Spleen (tissue), 7 donors: ENCODE measurements at regions not wholly inside any gene's neighbourhood (a gene's known extent, or its start where the extent isn't known, plus 50 kb on each side); places are given as distances from the start of the nearest gene placed in this dataset.

Source experiments
- POLR2A ChIP-seq, 3 donors: fragments of 450-650 bp; IDR thresholded peaks; one replicate each; pipeline ENCODE4 v1.5.1; 2017; ENCODE audit warnings: antibody characterized with exemption in 3 of 3, mild to moderate bottlenecking in 1 of 3
- POLR2AphosphoS5 ChIP-seq, 3 donors: sonication (generic); formaldehyde crosslinking; IDR thresholded peaks; one replicate each; pipeline ENCODE4 v1.5.1; 2017; ENCODE audit warnings: antibody characterized with exemption in 3 of 3
- TF ChIP-seq, protein P1 (sequence below), 11 experiments: fragments of 200-600 bp in 7 of 11; fragments of 450-650 bp in 4 of 11; sonication (generic) in 4 of 11; IDR thresholded peaks in 8 of 11; conservative IDR thresholded peaks in 3 of 11; 1 replicate in 7 of 11; 2 replicates in 4 of 11; pipeline versions ENCODE4 v1.4.0 to v1.8.0; 2016 to 2021; ENCODE audit warnings: antibody characterized with exemption in 11 of 11, inconsistent platforms in 4 of 11, mild to moderate bottlenecking in 1 of 11
- donor health status: DM: no; HTN: no; CAD: no; lungs with moderate emphysema.
- donor health status: DM: no; HTN: no; CAD: no.
- donor health status: DM: no; HTN: no; CAD: no.

DNA sequence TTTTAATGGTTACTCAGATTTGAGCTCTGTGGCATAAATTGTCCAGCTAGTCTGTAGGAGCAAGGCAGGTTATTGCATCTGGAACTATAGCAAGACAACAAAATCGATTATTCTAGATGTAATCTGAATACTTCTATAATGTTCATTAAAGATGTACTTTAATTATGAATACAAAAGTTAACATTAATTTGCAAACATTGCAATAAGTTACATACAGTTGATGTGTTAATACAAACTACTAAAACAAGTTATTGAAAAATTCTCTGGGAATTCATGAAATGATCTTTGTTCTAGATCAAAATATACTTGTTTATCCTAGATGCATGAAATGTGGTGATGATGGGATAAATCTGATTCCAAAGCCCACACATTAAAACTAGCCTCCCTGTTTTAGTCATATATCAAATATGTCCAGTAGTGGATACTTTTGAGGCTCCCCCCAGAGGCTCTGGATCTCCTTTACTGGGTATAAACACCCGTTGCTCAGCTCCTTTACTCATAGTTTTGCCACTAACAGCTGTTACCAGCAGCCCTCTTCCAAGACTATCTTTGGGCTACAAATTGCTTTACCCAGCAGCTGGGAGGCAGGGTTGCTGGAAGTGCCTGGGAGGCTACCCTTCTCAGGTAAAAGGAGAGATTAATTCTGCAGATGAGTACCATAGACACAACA is 78.1 kb downstream of the ARL4A start:
- TF ChIP-seq, protein P1, sequence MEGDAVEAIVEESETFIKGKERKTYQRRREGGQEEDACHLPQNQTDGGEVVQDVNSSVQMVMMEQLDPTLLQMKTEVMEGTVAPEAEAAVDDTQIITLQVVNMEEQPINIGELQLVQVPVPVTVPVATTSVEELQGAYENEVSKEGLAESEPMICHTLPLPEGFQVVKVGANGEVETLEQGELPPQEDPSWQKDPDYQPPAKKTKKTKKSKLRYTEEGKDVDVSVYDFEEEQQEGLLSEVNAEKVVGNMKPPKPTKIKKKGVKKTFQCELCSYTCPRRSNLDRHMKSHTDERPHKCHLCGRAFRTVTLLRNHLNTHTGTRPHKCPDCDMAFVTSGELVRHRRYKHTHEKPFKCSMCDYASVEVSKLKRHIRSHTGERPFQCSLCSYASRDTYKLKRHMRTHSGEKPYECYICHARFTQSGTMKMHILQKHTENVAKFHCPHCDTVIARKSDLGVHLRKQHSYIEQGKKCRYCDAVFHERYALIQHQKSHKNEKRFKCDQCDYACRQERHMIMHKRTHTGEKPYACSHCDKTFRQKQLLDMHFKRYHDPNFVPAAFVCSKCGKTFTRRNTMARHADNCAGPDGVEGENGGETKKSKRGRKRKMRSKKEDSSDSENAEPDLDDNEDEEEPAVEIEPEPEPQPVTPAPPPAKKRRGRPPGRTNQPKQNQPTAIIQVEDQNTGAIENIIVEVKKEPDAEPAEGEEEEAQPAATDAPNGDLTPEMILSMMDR (IDR thresholded peaks at IDR 0.05 in 8 of 11, conservative IDR thresholded peaks at IDR 0.05 in 3 of 11): no peak
- TF ChIP-seq POLR2AphosphoS5 (IDR thresholded peaks at IDR 0.05) (no peak), POLR2A (IDR thresholded peaks at IDR 0.05) (no peak)
